22Rv1 (cell line): ENCODE measurements at regions not wholly inside any gene's neighbourhood (a gene's known extent, or its start where the extent isn't known, plus 50 kb on each side); places are given as distances from the start of the nearest gene placed in this dataset.

ENCODE experiments used
- CTCF ChIP-seq: fragments of 450-650 bp; IDR thresholded peaks from 2 replicates; pipeline ENCODE4 v1.5.1; 2017; ENCODE audit warnings: mild to moderate bottlenecking
- ZFX ChIP-seq: fragments of 450-650 bp; IDR thresholded peaks from 2 replicates; pipeline ENCODE4 v1.6.1; 2017; ENCODE audit warnings: antibody characterized with exemption, borderline replicate concordance

DNA sequence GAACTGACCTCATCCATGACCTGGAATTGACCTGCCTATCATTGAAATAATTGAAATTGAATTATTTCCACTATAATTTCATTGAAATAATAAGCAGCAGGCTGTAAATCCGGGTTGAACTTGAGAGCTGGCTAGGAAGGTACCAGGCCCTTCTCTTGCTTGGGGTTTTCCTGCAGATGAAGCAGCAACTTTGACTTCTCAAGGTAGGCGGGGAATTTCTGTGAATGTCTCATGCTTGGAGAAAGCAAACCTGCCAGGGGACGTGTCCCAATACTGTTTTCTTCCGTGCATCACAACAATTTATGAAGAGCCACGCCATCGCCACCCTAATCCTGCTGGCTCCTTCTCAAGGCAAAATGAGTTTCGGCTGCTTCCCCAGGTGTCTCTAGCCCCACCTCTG is 97.5 kb upstream of the XYLT1 start:
- TF ChIP-seq CTCF (no peak), ZFX (no peak)
